Small intestine (tissue), 7 donors: ENCODE measurements at regions not wholly inside any gene's neighbourhood (a gene's known extent, or its start where the extent isn't known, plus 50 kb on each side); places are given as distances from the start of the nearest gene placed in this dataset.
A peak's percentile ranks its signal among the peaks of the same experiment; 100 is the strongest.
"Not testable (repeated sequence)": the region's sequence is repeated elsewhere in the genome, so short reads cannot be mapped to it uniquely, and the experiment has no call there.

Experiments used
- DNase-seq, 2 donors: peaks; one replicate each; pipeline versions ENCODE4 v3.0.0 to v3.0.0-alpha.2; 2013
- FAIRE-seq: peaks from 2 replicates; lab custom pipeline; 2012; peaks lifted over from hg19 to GRCh38; lab: Jason Lieb, UNC
- H3K27ac ChIP-seq, 3 donors: one replicate each; pipeline ENCODE4 v1.5.1; 2013; ENCODE audit warnings: low read length in 2 of 3, mild to moderate bottlenecking in 2 of 3, control low read depth in 1 of 3, inconsistent platforms in 1 of 3, low read depth in 1 of 3, moderate library complexity in 1 of 3
- H3K27me3 ChIP-seq, 3 donors: one replicate each; pipeline ENCODE4 v1.6.1; 2013; ENCODE audit warnings: low read length in 3 of 3, inconsistent platforms in 1 of 3; ENCODE audit not compliant: control insufficient read depth in 3 of 3, insufficient read depth in 3 of 3
- H3K36me3 ChIP-seq, 3 donors: one replicate each; pipeline ENCODE4 v1.6.1; 2013; ENCODE audit warnings: low read length in 3 of 3, inconsistent platforms in 1 of 3, low read depth in 1 of 3, mild to moderate bottlenecking in 1 of 3, moderate library complexity in 1 of 3; ENCODE audit not compliant: control insufficient read depth in 3 of 3, insufficient read depth in 2 of 3
- H3K4me1 ChIP-seq, 3 donors: one replicate each; pipeline ENCODE4 v1.6.1; 2013; ENCODE audit warnings: low read length in 2 of 3, inconsistent platforms in 1 of 3, low read depth in 1 of 3, mild to moderate bottlenecking in 1 of 3, moderate library complexity in 1 of 3; ENCODE audit not compliant: control insufficient read depth in 3 of 3, insufficient read depth in 2 of 3
- H3K4me3 ChIP-seq, 3 donors: one replicate each; pipeline ENCODE4 v1.5.1; 2013; ENCODE audit warnings: low read length in 3 of 3, control low read depth in 1 of 3, inconsistent platforms in 1 of 3, low read depth in 1 of 3, mild to moderate bottlenecking in 1 of 3, moderate library complexity in 1 of 3
- H3K9me3 ChIP-seq, 2 donors: one replicate each; pipeline ENCODE4 v1.6.1; 2013; ENCODE audit warnings: low read depth in 1 of 2, low read length in 1 of 2; ENCODE audit not compliant: control insufficient read depth in 2 of 2, insufficient read depth in 1 of 2
- WGBS, 3 donors: extraction: QIAGEN DNeasy Blood & Tissue Kit; methylation state at CpG; one replicate each; pipeline ENCODE4 v1.1.7; 2013; 5-methylcytosine and 5-hydroxymethylcytosine counted together
- donor health status: healthy with polysubstance abuse.
- donor health status: control.
- donor health status: control.
- donor health status: Bipolar disorder and iron deficiency.
- donor health status: healthy.

DNA sequence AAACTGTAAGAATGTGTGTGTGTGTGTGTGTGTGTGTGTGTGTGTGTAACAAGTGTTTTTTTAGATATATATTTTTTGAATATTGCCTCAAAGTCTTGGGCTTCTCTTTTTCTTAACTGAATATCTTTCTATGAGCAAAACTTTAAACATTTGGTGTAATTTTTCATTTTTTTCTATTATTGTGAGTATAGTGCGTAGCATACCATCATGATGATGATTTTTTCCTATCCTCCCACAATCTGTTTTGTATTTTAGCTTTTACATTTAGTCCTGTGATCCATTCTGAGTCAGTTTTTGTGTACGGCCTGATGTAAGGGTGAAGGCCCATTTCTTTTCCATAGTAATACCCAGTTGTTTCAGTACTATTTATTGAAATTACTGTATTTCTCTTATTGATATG is 680.6 kb downstream of the TTLL7 start:
- H3K4me3 ChIP-seq: no peak overlapping the region
- 82 to 88% (median 86%) methylated on average over 2 of the region's 2 CpGs for WGBS, 3 donors
- no peaks in the 10 kb centered on the region for H3K27me3 ChIP-seq
- no peaks in the 10 kb centered on the region for H3K36me3 ChIP-seq
- FAIRE-seq (no peak), DNase-seq (no peak)
- no peaks in the 10 kb centered on the region for H3K9me3 ChIP-seq
- no peaks in the 10 kb centered on the region for H3K4me1 ChIP-seq
- H3K27ac ChIP-seq: no peak overlapping the region

DNA sequence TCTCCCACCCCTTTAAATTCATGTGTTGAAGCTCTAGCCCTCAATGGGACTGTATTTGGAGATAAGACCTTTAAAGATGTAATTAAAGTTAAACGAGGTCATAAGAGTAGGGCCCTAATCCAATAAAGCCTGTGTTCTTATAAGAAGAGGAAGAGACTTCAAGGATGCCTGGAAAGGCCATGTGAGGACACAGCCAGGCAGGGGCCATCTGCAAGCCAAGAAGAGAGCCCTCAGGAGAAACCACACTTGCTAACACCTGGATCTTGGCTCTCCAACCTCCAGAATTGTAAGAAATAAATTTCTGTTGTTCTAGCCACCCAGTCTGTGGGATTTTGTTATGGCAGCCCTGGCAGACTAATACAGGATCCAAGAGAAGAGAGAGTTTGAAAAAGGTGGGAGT is 683.5 kb downstream of the TTLL7 start:
- H3K36me3 ChIP-seq, H3K9me3 ChIP-seq, H3K27me3 ChIP-seq, DNase-seq, FAIRE-seq, H3K27ac ChIP-seq, H3K4me1 ChIP-seq, H3K4me3 ChIP-seq: not testable (repeated sequence)
- 25 to 75% (median 58%) methylated on average over 1 of the region's 1 CpG for WGBS, 3 donors

DNA sequence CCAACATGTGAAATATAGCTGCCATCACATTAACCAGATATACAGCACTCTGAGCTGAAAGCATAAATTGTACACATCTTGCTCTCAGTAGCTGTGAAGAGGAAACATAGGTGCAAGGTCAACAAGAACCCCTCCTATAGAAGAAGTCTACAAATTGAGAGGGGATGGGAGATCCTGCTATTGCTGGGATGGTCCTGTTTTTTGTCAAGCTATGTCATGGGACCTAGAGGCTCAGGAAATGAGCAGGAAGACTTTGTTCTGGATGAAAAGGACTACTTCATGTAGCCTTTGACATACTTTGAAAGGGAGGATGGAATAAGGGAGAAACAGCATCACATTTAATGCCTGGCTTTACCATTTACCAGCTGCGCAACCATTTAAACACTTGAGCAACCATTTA is 688.8 kb downstream of the TTLL7 start:
- DNase-seq, H3K27ac ChIP-seq, H3K27me3 ChIP-seq, H3K4me3 ChIP-seq, FAIRE-seq, H3K4me1 ChIP-seq, H3K9me3 ChIP-seq, H3K36me3 ChIP-seq: not testable (repeated sequence)
- 92 to 100% (median 98%) methylated on average over 1 of the region's 1 CpG for WGBS, 3 donors

DNA sequence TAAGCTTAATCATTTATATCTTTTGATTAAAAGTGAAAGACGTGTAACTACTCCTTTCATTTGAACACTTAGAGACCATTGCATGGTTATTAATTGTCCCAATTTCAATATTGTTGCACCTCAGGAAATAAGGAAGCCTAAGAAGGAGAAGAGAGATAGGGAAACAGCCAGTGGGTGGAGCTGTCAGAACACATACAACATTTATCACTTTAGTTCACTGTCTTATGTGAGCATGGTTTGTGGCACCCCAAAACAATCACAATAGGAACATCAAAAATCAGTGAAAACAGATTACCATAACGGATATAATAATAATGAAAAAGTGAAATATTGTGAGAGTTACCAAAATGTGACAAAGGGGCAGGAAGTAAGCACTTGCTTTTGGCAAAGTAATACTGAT is 689.9 kb downstream of the TTLL7 start:
- not testable (repeated sequence) for H3K4me3 ChIP-seq, H3K36me3 ChIP-seq, H3K27ac ChIP-seq, H3K9me3 ChIP-seq, H3K4me1 ChIP-seq, FAIRE-seq, DNase-seq, H3K27me3 ChIP-seq
- 79 to 81% (median 81%) methylated on average over 2 of the region's 2 CpGs for WGBS, 3 donors

DNA sequence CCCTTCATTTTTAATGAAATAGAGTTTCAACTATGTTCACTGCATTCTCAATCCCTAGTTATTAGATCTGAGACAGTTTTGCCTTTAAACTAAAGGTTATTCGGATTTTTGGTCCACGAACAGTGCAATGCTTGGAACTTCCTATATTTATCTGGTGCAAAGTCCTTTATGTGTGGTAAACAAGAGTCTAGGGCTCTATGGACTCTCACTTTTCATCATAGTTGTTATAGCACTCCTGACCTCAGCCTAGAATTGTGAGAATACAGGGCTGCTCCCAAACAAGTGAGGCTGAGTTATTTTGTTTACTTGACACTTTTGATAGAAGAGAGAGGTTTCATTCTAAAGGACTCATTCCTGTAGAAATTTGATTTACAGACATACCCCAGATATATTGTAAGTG is 692.1 kb downstream of the TTLL7 start:
- WGBS, 3 donors: 57 to 91% (median 66%) methylated on average over 2 of the region's 2 CpGs
- H3K27ac ChIP-seq, DNase-seq, H3K4me3 ChIP-seq, H3K9me3 ChIP-seq, H3K36me3 ChIP-seq, H3K27me3 ChIP-seq, FAIRE-seq, H3K4me1 ChIP-seq: not testable (repeated sequence)

DNA sequence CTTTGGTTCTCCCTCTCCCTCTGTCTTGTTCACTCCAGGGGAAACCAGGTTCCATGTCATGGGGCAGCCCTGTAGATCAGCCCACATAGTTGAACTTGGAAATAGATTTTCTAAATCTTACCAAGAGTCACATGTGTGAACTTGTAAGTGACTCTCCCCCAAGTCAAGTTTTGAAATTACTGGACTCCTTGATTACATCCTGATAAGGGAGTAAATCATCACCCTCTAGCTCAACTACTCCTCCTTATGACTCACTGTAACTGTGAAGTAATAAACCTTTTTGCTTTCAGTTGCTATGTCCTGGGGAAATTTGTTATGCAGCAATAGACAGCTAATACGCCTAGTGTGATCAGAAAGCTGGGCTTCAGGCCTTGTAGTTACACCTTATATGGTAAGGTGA is 703.3 kb downstream of the TTLL7 start:
- H3K4me3 ChIP-seq, H3K4me1 ChIP-seq, H3K27me3 ChIP-seq, DNase-seq, H3K27ac ChIP-seq, H3K36me3 ChIP-seq, FAIRE-seq, H3K9me3 ChIP-seq: not testable (repeated sequence)
- WGBS, 3 donors: 77 to 85% (median 85%) methylated on average over 1 of the region's 1 CpG

DNA sequence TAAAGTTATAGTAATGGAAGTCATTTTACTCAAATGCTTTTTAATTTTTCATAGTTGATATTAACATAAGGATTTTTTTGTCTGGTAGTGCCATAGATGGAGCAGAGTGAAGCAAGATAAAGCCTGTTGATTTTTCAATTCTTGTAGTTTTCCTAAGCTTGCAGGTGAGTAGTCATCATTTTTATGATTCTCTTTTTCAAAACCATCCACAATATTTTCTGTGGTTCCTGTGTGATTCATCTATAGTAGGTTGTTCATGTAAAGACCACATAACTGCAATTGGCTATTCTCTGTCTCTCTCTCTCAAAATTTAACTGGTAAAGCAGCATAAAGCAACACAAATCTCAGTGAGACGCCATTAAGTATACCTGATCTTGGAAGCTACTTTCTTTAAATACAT is 711.5 kb downstream of the TTLL7 start:
- not testable (repeated sequence) for H3K4me3 ChIP-seq, H3K4me1 ChIP-seq, H3K27ac ChIP-seq, DNase-seq, FAIRE-seq, H3K27me3 ChIP-seq, H3K9me3 ChIP-seq, H3K36me3 ChIP-seq
- WGBS, 3 donors: 79 to 100% (median 87%) methylated on average over 1 of the region's 1 CpG

DNA sequence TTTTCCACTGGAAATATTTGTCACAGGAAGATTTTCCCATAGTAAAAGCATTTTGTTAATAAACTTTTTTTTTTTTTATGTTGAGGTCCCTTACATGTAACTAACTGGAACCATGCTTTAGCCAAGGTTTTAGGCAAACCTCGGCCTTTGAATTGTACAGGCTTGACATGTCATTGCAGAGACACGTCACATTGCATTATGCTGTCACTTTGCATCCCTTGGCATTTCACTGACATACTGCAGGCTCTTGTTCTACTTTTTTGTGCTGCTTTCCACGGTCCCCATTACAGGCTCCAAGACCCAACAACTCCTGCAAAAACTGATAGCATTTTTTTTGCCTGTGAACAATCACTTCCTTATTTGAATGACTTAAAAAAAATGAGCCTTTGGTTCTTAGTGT is 724.3 kb downstream of the TTLL7 start:
- WGBS, 3 donors: 64 to 86% (median 68%) methylated on average over 3 of the region's 3 CpGs
- H3K36me3 ChIP-seq, H3K4me1 ChIP-seq, H3K27ac ChIP-seq, H3K9me3 ChIP-seq, H3K4me3 ChIP-seq, DNase-seq, H3K27me3 ChIP-seq, FAIRE-seq: not testable (repeated sequence)

DNA sequence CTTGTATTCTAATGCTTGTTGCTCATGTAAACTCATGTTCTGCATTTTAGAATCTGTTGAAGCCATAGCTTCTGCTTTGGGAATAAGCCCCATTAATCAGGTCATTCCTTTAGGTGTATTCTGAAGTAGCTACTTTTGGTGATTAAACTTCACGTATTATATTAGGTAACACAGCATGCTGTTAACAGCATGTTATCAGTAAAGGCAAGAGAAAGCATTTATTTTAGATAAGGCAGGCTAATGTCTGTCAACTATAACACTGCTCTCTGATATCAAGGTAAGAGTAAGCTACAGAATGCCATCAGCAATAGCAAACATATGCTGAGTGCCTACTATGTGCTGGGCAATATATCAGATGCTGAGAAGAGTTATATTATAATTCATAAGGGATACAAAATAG is 726.4 kb downstream of the TTLL7 start:
- FAIRE-seq, H3K4me3 ChIP-seq, H3K9me3 ChIP-seq, H3K36me3 ChIP-seq, H3K4me1 ChIP-seq, H3K27me3 ChIP-seq, H3K27ac ChIP-seq: not testable (repeated sequence)
- peak in 1 of 2 donors; percentile 0 for DNase-seq
- 20 to 70% (median 20%) methylated on average over 1 of the region's 1 CpG for WGBS, 3 donors
